ENCODE measurements at regions not wholly inside any gene's neighbourhood (a gene's known extent, or its start where the extent isn't known, plus 50 kb on each side); places are given as distances from the start of the nearest gene placed in this dataset.

DNA sequence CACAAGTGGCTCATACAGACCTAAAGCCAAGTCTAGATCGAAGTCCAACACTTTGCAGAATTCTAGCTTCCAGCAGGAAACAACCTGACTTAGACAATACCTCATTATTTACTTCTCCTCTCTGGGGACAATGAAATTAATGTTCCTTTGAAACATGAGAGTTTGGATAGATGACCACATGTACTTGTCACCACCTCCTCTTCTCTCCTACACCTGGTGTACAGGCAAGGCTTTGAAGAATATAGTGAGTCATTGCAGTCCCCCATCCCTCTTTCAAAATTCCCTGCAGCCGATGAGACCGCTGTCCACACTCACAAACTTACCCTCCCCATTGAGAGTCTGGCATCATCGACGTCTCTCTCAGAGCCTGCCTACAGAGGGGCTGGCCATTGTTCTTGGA, 189.0 kb upstream of the HES1 start (continued):
- TF ChIP-seq, protein P1, sequence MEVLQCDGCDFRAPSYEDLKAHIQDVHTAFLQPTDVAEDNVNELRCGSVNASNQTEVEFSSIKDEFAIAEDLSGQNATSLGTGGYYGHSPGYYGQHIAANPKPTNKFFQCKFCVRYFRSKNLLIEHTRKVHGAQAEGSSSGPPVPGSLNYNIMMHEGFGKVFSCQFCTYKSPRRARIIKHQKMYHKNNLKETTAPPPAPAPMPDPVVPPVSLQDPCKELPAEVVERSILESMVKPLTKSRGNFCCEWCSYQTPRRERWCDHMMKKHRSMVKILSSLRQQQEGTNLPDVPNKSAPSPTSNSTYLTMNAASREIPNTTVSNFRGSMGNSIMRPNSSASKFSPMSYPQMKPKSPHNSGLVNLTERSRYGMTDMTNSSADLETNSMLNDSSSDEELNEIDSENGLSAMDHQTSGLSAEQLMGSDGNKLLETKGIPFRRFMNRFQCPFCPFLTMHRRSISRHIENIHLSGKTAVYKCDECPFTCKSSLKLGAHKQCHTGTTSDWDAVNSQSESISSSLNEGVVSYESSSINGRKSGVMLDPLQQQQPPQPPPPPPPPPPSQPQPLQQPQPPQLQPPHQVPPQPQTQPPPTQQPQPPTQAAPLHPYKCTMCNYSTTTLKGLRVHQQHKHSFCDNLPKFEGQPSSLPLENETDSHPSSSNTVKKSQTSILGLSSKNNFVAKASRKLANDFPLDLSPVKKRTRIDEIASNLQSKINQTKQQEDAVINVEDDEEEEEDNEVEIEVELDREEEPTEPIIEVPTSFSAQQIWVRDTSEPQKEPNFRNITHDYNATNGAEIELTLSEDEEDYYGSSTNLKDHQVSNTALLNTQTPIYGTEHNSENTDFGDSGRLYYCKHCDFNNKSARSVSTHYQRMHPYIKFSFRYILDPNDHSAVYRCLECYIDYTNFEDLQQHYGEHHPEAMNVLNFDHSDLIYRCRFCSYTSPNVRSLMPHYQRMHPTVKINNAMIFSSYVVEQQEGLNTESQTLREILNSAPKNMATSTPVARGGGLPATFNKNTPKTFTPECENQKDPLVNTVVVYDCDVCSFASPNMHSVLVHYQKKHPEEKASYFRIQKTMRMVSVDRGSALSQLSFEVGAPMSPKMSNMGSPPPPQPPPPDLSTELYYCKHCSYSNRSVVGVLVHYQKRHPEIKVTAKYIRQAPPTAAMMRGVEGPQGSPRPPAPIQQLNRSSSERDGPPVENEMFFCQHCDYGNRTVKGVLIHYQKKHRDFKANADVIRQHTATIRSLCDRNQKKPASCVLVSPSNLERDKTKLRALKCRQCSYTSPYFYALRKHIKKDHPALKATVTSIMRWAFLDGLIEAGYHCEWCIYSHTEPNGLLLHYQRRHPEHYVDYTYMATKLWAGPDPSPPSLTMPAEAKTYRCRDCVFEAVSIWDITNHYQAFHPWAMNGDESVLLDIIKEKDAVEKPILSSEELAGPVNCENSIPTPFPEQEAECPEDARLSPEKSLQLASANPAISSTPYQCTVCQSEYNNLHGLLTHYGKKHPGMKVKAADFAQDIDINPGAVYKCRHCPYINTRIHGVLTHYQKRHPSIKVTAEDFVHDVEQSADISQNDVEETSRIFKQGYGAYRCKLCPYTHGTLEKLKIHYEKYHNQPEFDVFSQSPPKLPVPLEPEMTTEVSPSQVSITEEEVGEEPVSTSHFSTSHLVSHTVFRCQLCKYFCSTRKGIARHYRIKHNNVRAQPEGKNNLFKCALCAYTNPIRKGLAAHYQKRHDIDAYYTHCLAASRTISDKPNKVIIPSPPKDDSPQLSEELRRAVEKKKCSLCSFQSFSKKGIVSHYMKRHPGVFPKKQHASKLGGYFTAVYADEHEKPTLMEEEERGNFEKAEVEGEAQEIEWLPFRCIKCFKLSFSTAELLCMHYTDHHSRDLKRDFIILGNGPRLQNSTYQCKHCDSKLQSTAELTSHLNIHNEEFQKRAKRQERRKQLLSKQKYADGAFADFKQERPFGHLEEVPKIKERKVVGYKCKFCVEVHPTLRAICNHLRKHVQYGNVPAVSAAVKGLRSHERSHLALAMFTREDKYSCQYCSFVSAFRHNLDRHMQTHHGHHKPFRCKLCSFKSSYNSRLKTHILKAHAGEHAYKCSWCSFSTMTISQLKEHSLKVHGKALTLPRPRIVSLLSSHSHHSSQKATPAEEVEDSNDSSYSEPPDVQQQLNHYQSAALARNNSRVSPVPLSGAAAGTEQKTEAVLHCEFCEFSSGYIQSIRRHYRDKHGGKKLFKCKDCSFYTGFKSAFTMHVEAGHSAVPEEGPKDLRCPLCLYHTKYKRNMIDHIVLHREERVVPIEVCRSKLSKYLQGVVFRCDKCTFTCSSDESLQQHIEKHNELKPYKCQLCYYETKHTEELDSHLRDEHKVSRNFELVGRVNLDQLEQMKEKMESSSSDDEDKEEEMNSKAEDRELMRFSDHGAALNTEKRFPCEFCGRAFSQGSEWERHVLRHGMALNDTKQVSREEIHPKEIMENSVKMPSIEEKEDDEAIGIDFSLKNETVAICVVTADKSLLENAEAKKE (CRISPR knock-in tag; IDR thresholded peaks at IDR 0.05): no peak
- TF ChIP-seq ZNF331 (CRISPR knock-in tag; IDR thresholded peaks at IDR 0.05; ENCODE audit: low read depth) (no peak), ZNF114 (CRISPR knock-in tag; IDR thresholded peaks at IDR 0.05) (no peak)

DNA sequence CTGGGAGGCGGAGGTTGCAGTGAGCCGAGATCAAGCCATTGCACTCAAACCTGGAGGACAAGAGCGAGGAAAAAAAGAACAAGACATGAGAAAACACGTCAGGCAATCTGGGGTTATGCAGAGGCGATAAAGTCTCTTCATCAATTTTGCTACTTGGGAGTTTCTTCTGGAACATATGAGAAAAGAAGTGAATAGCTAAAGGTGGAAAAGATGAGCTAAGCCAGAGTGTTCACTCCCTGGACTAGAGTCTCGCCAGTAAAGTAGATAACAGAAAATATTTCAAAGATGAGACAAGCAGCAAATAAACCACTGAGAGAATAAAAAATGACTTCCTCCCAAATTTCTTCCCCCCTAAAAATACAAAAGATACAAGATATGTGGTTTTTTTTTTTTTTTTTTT, 188.4 kb upstream of the HES1 start:
- H3K27ac Mint-ChIP-seq: no peak overlapping the region
- ATAC-seq: no peak
- no peak overlapping the region for H3K27ac ChIP-seq (ENCODE audit: low read depth)
- H3K27me3 Mint-ChIP-seq (ENCODE audit: insufficient read depth, low read depth, poor library complexity): peaks cover 12% of the 10 kb centered on the region
- DNase-seq (ENCODE audit: low spot score): no peak
- no peak overlapping the region for H3K4me3 Mint-ChIP-seq
- H3K9me3 Mint-ChIP-seq: no peaks in the 10 kb centered on the region; the same call in 2 of the 3 replicates
- H2AFZ ChIP-seq: no peak overlapping the region
- no peaks in the 10 kb centered on the region for H3K79me2 ChIP-seq (replicated peaks; ENCODE audit: insufficient read depth)
- H3K27me3 ChIP-seq (ENCODE audit: insufficient read depth): peaks cover 28% of the 10 kb centered on the region
- peaks cover 39% of the 10 kb centered on the region for H3K4me1 Mint-ChIP-seq
- peaks cover 12% of the 10 kb centered on the region; the same call in 1 of the 2 replicates for H3F3A ChIP-seq (replicated peaks; ENCODE audit: low read depth)
- peaks cover 2% of the 10 kb centered on the region; the same call in 1 of the 3 replicates for H3K36me3 Mint-ChIP-seq (ENCODE audit: low read depth)
- H3K4me3 ChIP-seq: no peak overlapping the region
- no peaks in the 10 kb centered on the region for H4K20me1 ChIP-seq (replicated peaks; ENCODE audit: insufficient read depth)
- no peaks in the 10 kb centered on the region for H3K36me3 ChIP-seq (ENCODE audit: insufficient read depth)
- H3K4me1 ChIP-seq (ENCODE audit: insufficient read depth): peaks cover 42% of the 10 kb centered on the region
- H3K4me2 ChIP-seq: no peak overlapping the region
- H3K9me2 ChIP-seq (ENCODE audit: insufficient read depth): no peaks in the 10 kb centered on the region
- no peak for TF ChIP-seq ZNF331 (CRISPR knock-in tag; IDR thresholded peaks at IDR 0.05; ENCODE audit: low read depth)
- TF ChIP-seq, protein P1 (CRISPR knock-in tag; IDR thresholded peaks at IDR 0.05): no peak
- TF ChIP-seq, protein P2, sequence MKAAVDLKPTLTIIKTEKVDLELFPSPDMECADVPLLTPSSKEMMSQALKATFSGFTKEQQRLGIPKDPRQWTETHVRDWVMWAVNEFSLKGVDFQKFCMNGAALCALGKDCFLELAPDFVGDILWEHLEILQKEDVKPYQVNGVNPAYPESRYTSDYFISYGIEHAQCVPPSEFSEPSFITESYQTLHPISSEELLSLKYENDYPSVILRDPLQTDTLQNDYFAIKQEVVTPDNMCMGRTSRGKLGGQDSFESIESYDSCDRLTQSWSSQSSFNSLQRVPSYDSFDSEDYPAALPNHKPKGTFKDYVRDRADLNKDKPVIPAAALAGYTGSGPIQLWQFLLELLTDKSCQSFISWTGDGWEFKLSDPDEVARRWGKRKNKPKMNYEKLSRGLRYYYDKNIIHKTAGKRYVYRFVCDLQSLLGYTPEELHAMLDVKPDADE (IDR thresholded peaks at IDR 0.05): no peak
- TF ChIP-seq, protein P3, sequence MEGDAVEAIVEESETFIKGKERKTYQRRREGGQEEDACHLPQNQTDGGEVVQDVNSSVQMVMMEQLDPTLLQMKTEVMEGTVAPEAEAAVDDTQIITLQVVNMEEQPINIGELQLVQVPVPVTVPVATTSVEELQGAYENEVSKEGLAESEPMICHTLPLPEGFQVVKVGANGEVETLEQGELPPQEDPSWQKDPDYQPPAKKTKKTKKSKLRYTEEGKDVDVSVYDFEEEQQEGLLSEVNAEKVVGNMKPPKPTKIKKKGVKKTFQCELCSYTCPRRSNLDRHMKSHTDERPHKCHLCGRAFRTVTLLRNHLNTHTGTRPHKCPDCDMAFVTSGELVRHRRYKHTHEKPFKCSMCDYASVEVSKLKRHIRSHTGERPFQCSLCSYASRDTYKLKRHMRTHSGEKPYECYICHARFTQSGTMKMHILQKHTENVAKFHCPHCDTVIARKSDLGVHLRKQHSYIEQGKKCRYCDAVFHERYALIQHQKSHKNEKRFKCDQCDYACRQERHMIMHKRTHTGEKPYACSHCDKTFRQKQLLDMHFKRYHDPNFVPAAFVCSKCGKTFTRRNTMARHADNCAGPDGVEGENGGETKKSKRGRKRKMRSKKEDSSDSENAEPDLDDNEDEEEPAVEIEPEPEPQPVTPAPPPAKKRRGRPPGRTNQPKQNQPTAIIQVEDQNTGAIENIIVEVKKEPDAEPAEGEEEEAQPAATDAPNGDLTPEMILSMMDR (conservative IDR thresholded peaks at IDR 0.05; ENCODE audit: low read depth in 2 of 2): no peak
- no peak for TF ChIP-seq POLR2AphosphoS5 (IDR thresholded peaks at IDR 0.05; ENCODE audit: low read depth)
- no peak for TF ChIP-seq JUNB (IDR thresholded peaks at IDR 0.05; ENCODE audit: unreplicated experiment)
